GM19351 (cell line): ENCODE measurements at regions not wholly inside any gene's neighbourhood (a gene's known extent, or its start where the extent isn't known, plus 50 kb on each side); places are given as distances from the start of the nearest gene placed in this dataset.

Source experiments
- ATAC-seq: cut with Tn5 transposase; IDR thresholded peaks from one replicate; pipeline ENCODE4 v1.9.1; 2021; ENCODE audit warnings: mild to moderate bottlenecking, moderate library complexity; ENCODE audit not compliant: unreplicated experiment

DNA sequence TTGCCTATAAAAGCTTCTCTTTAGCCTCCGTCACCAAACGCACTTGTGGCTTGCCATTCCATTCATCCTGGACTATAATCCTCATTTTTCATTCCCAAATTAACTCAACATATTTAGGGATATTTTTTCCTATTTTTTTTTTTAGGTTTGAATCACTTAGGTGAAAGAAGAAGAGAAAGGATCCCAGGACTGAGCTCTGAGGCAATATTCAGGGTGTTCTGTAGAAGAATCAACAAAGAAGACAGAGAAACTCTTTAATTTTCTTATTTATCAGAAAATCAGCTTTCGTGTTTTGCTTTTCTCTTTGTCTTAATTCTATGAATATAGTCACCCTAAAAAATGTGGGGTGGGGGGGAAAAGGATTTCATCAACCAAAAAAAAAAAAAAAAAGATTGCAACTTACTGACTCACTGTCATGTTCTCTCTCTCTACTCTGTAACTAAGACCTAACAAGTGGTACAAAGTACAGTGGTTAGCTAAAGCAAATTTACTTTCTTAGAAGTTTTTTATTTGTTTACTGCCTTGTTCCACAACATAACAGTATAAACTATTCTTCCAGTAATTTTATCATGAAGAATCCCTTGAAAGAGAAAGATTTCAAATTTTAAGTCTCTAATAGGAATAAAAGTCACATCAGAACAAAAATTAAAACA is 272.0 kb downstream of the DHX15 start:
- ATAC-seq, result no peak

- ATAC-seq, result no peak
Measured at GRCh38 chr4:24303926-24304325, 280.4 kb downstream of the DHX15 start.

DNA sequence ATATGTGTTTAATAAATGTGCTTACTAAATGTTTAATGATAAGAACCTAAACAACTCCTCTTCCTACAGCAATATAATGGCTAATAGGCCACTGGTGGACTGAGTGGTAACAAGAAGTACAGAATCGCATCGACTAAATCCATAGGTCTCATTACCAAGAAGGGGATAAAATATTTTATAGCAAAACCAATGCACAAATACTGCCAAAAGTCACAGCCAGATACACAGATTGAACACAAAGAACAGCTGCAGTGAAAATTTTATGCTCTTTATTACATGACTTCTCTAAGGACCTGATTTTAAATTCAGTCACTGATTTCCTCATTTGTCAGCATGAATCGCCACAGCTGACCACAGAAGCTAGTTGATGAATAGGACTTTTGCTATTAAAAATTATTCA is 285.4 kb downstream of the DHX15 start:
- ATAC-seq, result no peak

- ATAC-seq, result no peak
Measured at GRCh38 chr4:24287096-24287495, 297.3 kb downstream of the DHX15 start.

DNA sequence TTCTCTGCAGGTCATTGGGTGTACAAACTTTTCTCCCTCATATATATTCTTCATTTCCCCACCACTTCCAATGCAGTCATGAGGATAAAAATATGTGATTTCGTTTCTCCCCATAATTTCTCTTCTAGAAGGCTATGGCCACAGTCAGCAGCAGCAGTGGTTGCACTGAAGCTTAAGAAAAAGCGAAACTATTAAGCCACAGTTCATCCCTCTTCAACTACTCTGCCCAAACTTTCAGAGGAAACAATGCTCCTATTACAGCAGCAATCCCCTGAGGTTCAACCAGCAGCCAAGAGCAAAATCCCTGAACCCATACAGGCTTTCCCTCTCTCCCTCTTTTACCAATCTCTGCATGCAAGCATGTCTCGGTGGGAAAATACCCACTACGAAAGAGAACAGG is 298.6 kb downstream of the DHX15 start:
- no peak for ATAC-seq

- ATAC-seq, result no peak
Measured at GRCh38 chr4:24282446-24282845, 301.9 kb downstream of the DHX15 start.

DNA sequence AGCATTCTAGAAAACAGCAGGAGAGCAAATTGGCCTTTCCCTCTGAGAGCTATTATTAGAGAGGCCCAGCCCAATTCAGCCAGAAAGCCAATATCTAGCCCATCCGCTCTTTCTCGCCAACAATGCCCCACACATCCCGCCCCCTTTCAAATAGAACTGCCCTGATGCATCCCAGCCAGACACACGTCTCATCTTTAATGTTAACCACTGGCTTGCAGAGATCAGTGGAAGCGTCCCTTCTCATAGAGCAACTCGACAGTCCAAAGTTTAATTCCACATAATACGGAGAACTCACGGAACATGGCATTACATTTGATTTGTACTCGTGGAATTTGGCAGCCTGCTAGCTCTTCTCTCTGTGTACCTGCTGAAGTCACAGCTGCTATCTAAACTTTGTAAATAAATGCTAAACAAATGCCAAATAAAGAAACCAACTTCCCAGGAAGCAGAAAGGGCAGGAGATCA is 304.4 kb downstream of the DHX15 start:
- ATAC-seq, result no peak

- no peak for ATAC-seq
Measured at GRCh38 chr4:24279469-24279868, 304.9 kb downstream of the DHX15 start.

DNA sequence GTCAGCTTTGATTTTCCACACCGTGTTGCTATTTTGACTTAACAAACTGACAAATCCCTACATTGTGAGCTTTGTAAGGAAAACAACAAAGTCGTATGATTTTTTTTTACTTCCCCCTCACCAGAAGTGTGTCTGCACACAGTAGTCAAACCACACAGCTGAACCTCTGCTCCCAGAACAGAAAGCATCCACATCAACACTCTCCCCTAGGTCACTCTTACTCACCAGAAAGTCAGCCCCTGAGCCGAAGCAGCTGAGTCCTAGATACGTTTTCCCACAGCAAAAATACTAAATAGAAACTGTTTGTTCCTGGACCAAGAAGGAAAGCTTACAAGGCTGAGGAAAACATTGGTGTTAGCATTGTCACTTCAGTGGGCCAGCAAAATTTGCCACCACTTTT is 305.7 kb downstream of the DHX15 start:
- no peak for ATAC-seq

GRCh38 chr4:24274381-24274941 is 309.9 kb downstream of the DHX15 start:
- ATAC-seq, result no peak

- no peak for ATAC-seq
Measured at GRCh38 chr4:24273136-24273535, 311.2 kb downstream of the DHX15 start.

DNA sequence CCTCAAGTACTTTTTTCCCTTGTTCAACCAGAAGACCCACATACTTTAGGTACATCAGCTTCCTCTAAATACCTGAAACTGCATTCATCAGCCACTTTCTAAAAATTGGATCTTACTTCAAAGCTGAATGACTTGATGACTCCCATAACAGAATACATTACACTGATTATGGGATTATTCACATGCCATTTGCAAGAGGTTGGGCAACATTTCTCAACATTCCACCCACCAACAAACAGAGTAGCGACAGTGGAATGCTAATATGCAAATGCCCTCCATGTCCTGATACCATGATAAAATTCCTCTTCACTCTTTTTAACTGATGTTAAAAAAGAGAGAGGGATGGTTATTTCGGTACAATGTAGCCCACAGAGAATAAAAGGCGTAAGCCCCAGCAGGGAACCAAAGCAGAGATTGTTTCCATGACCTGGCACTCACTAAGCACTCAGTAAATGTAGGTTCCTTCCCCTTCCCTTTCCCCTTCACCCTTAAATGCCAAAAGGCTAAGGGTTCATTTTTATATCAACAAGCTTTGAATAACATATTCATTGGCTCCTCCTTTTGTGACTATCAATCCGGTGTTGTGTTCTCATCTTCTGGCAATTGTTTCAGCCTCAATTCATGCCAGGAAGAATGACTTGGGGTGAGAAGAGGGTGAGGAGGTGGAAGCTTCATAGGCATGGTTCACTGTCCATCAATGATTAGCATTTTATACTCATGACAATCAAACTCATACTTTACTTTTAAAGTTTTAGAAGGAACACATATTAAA is 317.2 kb downstream of the DHX15 start:
- ATAC-seq, result no peak

GRCh38 chr4:24265989-24266388 is 318.4 kb downstream of the DHX15 start:
- no peak for ATAC-seq

- no peak for ATAC-seq
Measured at GRCh38 chr4:24262616-24263015, 321.7 kb downstream of the DHX15 start.

- no peak for ATAC-seq
Measured at GRCh38 chr4:24262084-24262483, 322.3 kb downstream of the DHX15 start.

DNA sequence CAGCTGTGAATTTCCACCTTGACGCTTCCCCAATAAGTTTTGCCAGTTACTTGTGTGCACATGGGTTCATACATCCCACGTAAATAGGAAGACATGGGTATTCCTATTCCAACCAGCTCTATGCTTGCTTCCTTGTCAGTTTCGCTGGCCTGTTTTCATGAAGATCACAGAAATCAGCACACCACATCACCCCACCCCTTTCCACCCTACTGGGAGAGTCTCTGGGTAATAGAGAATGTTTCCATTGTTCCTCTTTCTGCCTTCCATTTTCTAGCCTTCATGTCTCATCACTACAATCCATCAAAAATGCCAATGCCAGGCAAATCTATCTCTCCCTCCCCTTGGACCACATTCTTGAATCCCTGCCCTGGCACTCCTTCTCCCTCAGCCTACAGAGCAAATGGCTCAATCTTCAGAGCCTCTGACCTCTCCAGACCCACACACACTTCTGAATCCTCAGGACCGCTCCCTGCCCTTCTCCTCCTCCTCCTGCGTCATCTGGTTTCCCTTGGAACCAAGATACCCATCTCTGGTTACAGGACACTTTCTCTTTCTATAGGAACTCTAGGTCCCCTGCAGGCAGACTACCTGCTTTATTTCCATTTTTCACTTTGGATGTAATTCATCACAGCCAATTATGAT is 323.3 kb downstream of the DHX15 start:
- no peak for ATAC-seq

DNA sequence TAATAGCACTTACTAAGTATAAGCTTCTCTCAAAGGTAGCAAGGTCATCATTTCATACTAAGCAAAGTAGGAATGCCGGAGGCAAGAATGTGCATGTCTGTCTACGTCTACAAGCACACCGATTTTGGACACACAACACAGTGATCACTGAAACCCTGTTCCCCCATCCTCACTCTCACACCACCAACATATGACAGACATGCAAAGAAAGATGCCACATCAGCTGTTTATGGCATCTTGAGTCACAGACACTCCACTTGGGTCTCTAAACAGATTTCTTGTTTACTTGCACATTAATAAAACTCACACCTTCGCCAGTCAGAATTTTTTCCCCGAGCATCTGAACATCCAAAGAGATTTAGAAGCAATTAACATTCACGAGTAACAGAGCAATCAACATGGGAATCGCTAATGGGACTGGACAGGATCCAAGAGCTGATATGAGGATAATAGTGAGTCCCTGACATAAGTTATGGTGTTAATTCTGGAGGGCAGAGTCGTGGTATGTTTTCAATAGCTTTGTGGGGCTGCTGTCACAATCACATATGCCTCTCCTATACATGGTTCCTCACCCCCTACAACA is 324.1 kb downstream of the DHX15 start:
- no peak for ATAC-seq

DNA sequence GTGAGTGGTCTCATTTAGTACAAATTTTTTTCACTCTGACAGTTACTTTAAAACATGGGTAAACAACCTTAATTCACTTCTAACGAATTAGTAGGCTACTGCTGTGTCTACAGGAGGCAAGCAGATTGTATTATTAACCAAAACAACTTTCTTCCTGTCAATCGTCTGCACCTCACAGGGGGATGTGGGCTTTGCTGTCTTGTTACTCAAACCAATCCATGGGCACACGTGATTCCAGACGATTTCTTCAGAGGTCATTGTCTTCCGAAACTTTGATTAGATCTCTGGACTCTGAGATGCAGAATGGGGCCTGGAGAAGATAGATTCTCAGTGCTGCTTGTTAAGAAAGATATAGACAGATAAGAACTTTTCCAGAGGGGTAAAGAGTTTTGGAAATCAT is 327.8 kb downstream of the DHX15 start:
- ATAC-seq, result no peak

DNA sequence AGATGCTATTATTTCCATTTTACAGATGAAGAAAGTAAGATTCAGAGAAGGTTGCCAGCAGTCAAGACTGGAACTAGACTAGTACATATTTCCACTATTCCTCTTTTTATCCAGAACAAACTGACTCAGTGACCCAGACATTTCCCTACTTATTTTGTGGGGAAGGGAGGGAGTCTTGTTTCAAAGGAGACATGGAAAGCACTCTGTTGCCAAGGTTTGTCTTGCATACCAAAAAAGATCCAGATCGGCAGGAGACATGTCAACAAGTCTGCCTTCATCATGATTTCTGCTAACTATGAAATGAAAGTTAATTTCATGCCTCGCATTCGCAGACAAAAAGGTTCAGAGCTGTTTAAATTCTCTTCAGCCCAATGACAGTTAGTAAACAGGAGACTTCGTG is 328.3 kb downstream of the DHX15 start:
- no peak for ATAC-seq

GRCh38 chr4:24252121-24252520 is 332.2 kb downstream of the DHX15 start:
- no peak for ATAC-seq

GRCh38 chr4:24251589-24251988 is 332.8 kb downstream of the DHX15 start:
- ATAC-seq, result no peak
